T-helper 17 cell (primary cell): ENCODE measurements at regions not wholly inside any gene's neighbourhood (a gene's known extent, or its start where the extent isn't known, plus 50 kb on each side); places are given as distances from the start of the nearest gene placed in this dataset.

Experiments
- ATAC-seq: fragments of 150-1000 bp; cut with Tn5 transposase; 2 replicates; pipeline ENCODE4 v1.10.0; 2021; ENCODE audit warnings: mild to moderate bottlenecking, moderate library complexity
- DNase-seq, 3 donors: peaks; one replicate each; pipeline versions ENCODE4 v3.0.0 to v3.0.0-alpha.2; 2020 to 2021
- H3K9me3 ChIP-seq: one replicate; pipeline ENCODE4 v1.7.0; 2013; ENCODE audit warnings: low read length, mild to moderate bottlenecking; ENCODE audit not compliant: control insufficient read depth, poor library complexity, severe bottlenecking
- H3K27ac Mint-ChIP-seq: one replicate; pipeline ENCODE4 v1.8.0; 2022; ENCODE audit warnings: mild to moderate bottlenecking, moderate library complexity, mixed read lengths
- H3K27me3 Mint-ChIP-seq: one replicate; pipeline ENCODE4 v1.8.0; 2022; ENCODE audit warnings: mixed read lengths
- H3K36me3 Mint-ChIP-seq: one replicate; pipeline ENCODE4 v1.8.0; 2022; ENCODE audit warnings: low read depth, mixed read lengths
- H3K4me1 Mint-ChIP-seq: one replicate; pipeline ENCODE4 v1.8.0; 2022; ENCODE audit warnings: mild to moderate bottlenecking, mixed read lengths
- H3K4me3 Mint-ChIP-seq: one replicate; pipeline ENCODE4 v1.8.0; 2022; ENCODE audit warnings: mild to moderate bottlenecking, moderate library complexity, mixed read lengths

DNA sequence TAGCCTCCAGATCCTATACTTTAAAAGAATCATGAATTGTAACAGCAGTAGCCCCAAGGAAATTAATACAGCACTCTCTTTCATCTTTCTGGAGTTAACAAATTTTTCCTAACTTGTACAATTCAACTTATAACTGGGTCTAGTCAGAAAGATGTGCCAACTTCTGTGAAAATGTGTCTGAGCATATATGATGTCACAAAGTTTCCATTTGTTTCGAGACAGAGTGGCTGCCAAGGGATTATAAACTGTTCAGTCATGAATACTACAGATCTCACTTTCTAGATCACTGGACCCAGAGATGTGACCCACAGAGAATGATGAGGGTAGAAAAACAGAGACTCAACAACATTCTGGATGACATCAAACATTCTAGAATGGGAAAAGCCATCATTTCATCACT, 249.2 kb upstream of the PHF14 start:
- no peaks in the 10 kb centered on the region for H3K4me1 Mint-ChIP-seq

GRCh38 chr7:10727636-10728035, 246.0 kb upstream of the PHF14 start:
- ATAC-seq, result no peak
- no peak overlapping the region for H3K4me3 Mint-ChIP-seq
- peaks cover 4% of the 10 kb centered on the region for H3K27me3 Mint-ChIP-seq

More for the DNA sequence above, 249.2 kb upstream of the PHF14 start:
- no peak overlapping the region for H3K27ac Mint-ChIP-seq
- no peaks in the 10 kb centered on the region for H3K36me3 Mint-ChIP-seq
- peaks cover 4% of the 10 kb centered on the region for H3K27me3 Mint-ChIP-seq
- no peaks in the 10 kb centered on the region for H3K9me3 ChIP-seq
- no peak overlapping the region for H3K4me3 Mint-ChIP-seq
- no peak for DNase-seq
- ATAC-seq, result no peak

DNA sequence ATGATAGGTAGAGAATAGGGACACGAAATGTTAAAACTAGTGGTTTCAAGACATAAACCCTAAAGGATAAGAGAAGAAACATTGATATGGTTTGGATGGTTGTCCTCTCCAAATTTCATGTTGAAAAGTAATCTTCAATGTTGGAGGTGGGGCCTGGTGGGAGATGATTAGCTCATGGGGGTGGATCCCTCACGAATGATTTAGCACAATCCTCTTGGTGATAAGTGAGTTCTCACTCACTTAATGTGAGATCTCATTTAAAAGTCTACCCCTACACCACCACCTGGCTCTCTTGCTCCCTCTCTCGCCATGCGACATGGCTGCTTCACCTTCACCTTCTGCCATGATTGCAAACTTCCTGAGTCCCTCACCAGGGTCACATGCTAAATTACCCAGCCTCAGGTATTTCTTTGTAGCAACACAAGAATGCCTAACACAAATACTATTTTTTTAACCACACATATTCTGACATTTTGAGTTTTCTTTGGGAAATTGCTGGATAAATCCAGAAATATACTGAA, 242.4 kb upstream of the PHF14 start:
- ATAC-seq (no peak), DNase-seq (no peak)
- no peaks in the 10 kb centered on the region for H3K9me3 ChIP-seq
- H3K4me1 Mint-ChIP-seq, result no peaks in the 10 kb centered on the region
- H3K27ac Mint-ChIP-seq, result no peak overlapping the region
- H3K27me3 Mint-ChIP-seq, result peaks cover 4% of the 10 kb centered on the region
- H3K4me3 Mint-ChIP-seq, result no peak overlapping the region
- no peaks in the 10 kb centered on the region for H3K36me3 Mint-ChIP-seq

More at GRCh38 chr7:10727636-10728035, 246.0 kb upstream of the PHF14 start:
- H3K36me3 Mint-ChIP-seq, result no peaks in the 10 kb centered on the region
- no peak for DNase-seq
- no peaks in the 10 kb centered on the region for H3K9me3 ChIP-seq
- H3K4me1 Mint-ChIP-seq, result no peaks in the 10 kb centered on the region
- no peak overlapping the region for H3K27ac Mint-ChIP-seq

DNA sequence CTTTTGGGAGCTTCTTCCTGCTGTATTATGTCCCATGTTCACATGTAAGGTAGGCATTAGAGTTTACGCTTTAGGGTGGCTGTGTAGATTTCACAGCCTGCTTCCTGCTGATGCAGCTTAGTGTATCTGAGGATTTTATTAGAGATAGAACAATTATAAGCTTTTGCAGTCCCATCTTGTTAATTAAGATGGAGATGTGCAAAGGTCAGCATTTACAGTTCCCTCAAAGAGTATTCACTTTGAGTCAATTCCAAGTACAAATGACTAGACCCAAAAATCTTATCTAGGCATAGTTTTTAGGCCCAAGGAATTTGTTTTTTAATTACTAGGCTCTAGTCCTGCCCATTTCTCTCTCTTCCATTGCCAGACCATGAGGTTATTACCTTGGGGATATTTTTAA, 239.9 kb upstream of the PHF14 start:
- ATAC-seq (no peak), DNase-seq (no peak)
- H3K4me3 Mint-ChIP-seq, result no peak overlapping the region
- H3K27me3 Mint-ChIP-seq, result peaks cover 4% of the 10 kb centered on the region
- H3K27ac Mint-ChIP-seq, result no peak overlapping the region
- H3K4me1 Mint-ChIP-seq, result no peaks in the 10 kb centered on the region
- H3K36me3 Mint-ChIP-seq, result no peaks in the 10 kb centered on the region
- no peaks in the 10 kb centered on the region for H3K9me3 ChIP-seq

DNA sequence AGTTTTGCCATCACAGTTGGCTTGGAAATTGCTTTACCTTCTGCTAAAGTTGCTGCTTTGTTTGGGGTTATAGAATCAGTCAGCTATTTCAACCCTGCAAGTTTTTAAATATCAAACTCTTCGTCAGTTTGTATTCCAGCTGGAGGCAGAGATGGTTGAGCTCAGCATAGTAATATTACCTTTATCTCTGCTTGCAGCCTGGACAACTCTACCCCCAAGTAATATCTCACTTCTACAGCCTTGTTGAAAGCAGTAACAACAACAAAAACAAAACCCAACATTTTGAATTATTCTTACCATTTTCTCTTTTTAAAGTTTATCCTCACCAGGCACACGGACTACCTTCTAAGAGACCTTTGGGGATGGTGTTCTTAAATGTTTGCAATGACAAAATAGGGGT, 239.1 kb upstream of the PHF14 start:
- no peak for ATAC-seq
- Mint-ChIP-seq H3K27me3 (peaks cover 4% of the 10 kb centered on the region), H3K36me3 (no peaks in the 10 kb centered on the region), H3K4me1 (no peaks in the 10 kb centered on the region), H3K27ac (no peak overlapping the region), H3K4me3 (no peak overlapping the region)
- no peak for DNase-seq
- no peaks in the 10 kb centered on the region for H3K9me3 ChIP-seq

DNA sequence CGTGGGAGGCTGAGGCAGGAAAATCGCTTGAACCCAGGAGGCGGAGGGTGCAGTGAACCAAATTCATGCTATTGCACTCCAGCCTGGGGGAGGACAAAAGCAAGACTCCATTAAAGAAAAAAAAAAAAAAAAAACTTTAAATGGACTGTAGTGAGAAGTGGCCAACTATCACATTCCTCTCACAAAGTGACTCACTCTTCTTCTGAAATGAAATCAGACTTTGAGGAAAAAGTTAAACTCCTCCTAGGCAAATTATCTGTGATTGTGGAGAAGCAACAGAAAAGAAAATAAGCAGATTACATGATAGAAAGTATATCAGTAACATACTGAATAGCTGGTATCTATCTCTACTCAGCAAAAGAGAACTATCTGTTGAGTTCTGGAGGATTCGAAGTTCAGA, 234.3 kb upstream of the PHF14 start:
- DNase-seq, result no peak
- Mint-ChIP-seq H3K4me1 (no peaks in the 10 kb centered on the region), H3K4me3 (no peak overlapping the region), H3K36me3 (no peaks in the 10 kb centered on the region), H3K27ac (no peak overlapping the region), H3K27me3 (no peaks in the 10 kb centered on the region)
- ATAC-seq, result no peak
- no peaks in the 10 kb centered on the region for H3K9me3 ChIP-seq

DNA sequence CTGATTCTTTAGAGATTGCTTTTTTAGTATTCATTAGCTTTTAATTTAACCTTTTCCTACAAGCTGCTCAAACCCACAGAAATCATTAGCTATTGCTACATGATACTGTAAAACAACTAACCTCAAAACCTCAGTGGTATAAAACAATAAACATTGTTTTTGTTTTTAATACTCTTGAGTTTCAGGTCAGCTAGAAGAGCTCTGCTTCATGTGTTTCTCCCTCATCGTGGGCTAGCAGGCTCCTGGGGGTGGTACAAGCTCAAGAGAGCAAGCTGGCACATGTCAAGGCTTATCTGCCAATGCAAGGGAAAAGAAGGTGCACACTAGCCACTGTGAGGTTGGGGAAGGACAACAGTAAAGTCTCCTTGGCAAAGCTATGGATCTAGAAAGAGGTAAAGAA, 232.9 kb upstream of the PHF14 start:
- Mint-ChIP-seq H3K36me3 (no peaks in the 10 kb centered on the region), H3K27me3 (no peaks in the 10 kb centered on the region), H3K4me3 (no peak overlapping the region), H3K27ac (no peak overlapping the region), H3K4me1 (no peaks in the 10 kb centered on the region)
- ATAC-seq (no peak), DNase-seq (no peak)
- H3K9me3 ChIP-seq, result no peaks in the 10 kb centered on the region

GRCh38 chr7:10756981-10757380, 216.7 kb upstream of the PHF14 start:
- H3K36me3 Mint-ChIP-seq, result no peaks in the 10 kb centered on the region
- H3K4me3 Mint-ChIP-seq, result no peak overlapping the region

GRCh38 chr7:10759120-10759519, 214.6 kb upstream of the PHF14 start:
- no peak for DNase-seq
- H3K9me3 ChIP-seq, result no peaks in the 10 kb centered on the region
- H3K27me3 Mint-ChIP-seq, result no peaks in the 10 kb centered on the region
- H3K36me3 Mint-ChIP-seq, result no peaks in the 10 kb centered on the region
- H3K27ac Mint-ChIP-seq, result no peak overlapping the region
- no peak overlapping the region for H3K4me3 Mint-ChIP-seq
- ATAC-seq, result no peak
- no peaks in the 10 kb centered on the region for H3K4me1 Mint-ChIP-seq

More at GRCh38 chr7:10756981-10757380, 216.7 kb upstream of the PHF14 start:
- ATAC-seq, result no peak
- Mint-ChIP-seq H3K4me1 (no peaks in the 10 kb centered on the region), H3K27me3 (no peaks in the 10 kb centered on the region), H3K27ac (no peak overlapping the region)
- DNase-seq, result no peak
- no peaks in the 10 kb centered on the region for H3K9me3 ChIP-seq

DNA sequence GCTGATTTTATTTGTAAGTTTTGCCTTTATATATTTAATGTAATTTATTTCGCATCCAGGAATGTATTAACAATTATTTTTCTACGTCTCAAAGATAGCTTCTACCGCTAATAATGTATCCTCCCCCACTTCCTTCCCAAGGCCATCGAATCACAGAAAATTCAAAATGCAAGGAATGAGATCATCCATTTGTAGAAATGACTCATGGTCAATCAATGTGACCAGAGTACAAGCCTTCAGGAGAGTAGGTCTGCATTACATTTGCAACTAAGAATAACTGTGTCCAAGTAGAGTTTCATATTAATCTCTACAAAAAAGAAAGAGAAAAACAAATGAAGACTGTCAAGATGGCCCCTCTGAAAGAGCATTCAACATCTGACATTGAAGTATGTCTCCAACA, 205.9 kb upstream of the PHF14 start:
- H3K9me3 ChIP-seq, result no peaks in the 10 kb centered on the region
- Mint-ChIP-seq H3K27me3 (no peaks in the 10 kb centered on the region), H3K4me1 (no peaks in the 10 kb centered on the region), H3K27ac (no peak overlapping the region), H3K4me3 (no peak overlapping the region), H3K36me3 (no peaks in the 10 kb centered on the region)
- DNase-seq (no peak), ATAC-seq (no peak)

DNA sequence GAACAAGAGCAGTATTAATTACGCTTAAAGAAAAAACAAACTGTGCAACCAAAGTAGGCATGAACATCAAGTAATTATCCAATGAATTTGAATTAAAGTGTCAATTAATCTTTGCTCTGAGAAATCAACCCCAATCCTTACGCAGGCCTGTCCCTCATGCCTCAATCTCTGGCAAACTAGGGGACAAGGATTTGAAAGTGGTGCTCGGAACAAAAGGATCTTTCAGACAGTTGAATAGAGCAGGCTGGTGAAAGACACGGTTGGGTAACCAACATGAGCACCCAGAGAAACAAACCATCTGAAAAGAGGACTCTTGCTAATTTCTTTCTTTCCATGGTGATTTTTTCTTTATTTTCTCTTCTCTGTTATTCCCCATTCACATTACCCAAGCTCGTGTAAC, 203.5 kb upstream of the PHF14 start:
- Mint-ChIP-seq H3K36me3 (no peaks in the 10 kb centered on the region), H3K27ac (no peak overlapping the region)
- no peak for ATAC-seq

DNA sequence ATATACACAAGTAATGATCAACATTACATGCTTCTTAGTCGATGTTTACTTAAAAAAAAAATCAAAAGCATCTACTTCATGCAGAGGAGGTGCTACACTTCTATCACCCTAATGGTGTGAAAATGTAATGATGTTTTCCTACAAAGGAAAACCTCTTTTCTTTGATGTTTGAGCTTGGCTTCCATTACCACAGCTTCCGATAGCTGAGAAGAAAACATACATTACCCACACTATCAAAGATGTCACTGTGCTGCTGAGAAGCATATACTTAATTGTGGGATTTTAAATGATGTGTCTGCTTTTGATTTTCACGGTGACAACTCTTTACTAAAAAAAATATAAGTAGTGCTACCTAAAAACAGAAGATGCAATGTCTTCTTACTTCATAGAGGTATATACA, 200.2 kb upstream of the PHF14 start:
- H3K36me3 Mint-ChIP-seq, result no peaks in the 10 kb centered on the region
- no peak for ATAC-seq
- no peaks in the 10 kb centered on the region for H3K9me3 ChIP-seq
- no peak overlapping the region for H3K4me3 Mint-ChIP-seq
- no peak overlapping the region for H3K27ac Mint-ChIP-seq
- peaks cover 6% of the 10 kb centered on the region for H3K27me3 Mint-ChIP-seq
- no peak for DNase-seq
- no peaks in the 10 kb centered on the region for H3K4me1 Mint-ChIP-seq

More for the DNA sequence above, 203.5 kb upstream of the PHF14 start:
- no peaks in the 10 kb centered on the region for H3K9me3 ChIP-seq
- Mint-ChIP-seq H3K4me1 (no peaks in the 10 kb centered on the region), H3K27me3 (peaks cover 6% of the 10 kb centered on the region), H3K4me3 (no peak overlapping the region)
- DNase-seq, result no peak

GRCh38 chr7:10779465-10780399, 193.9 kb upstream of the PHF14 start:
- DNase-seq (no peak), ATAC-seq (no peak)
- no peaks in the 10 kb centered on the region for H3K9me3 ChIP-seq
- Mint-ChIP-seq H3K36me3 (no peaks in the 10 kb centered on the region), H3K27ac (no peak overlapping the region), H3K4me1 (no peaks in the 10 kb centered on the region), H3K4me3 (no peak overlapping the region), H3K27me3 (peaks cover 1% of the 10 kb centered on the region)

- Mint-ChIP-seq H3K4me1 (no peaks in the 10 kb centered on the region), H3K27me3 (no peaks in the 10 kb centered on the region), H3K4me3 (no peak overlapping the region), H3K36me3 (no peaks in the 10 kb centered on the region), H3K27ac (no peak overlapping the region)
- H3K9me3 ChIP-seq, result no peaks in the 10 kb centered on the region
- ATAC-seq, result no peak
- no peak for DNase-seq
These were observed 193.3 kb upstream of the PHF14 start for GRCh38 chr7:10780400-10780747.
